ENCODE measurements at regions not wholly inside any gene's neighbourhood (a gene's known extent, or its start where the extent isn't known, plus 50 kb on each side); places are given as distances from the start of the nearest gene placed in this dataset.
A peak's percentile ranks its signal among the peaks of the same experiment; 100 is the strongest.

- no peak for DNase-seq (ENCODE audit: low read depth)
- TF ChIP-seq, protein P1, sequence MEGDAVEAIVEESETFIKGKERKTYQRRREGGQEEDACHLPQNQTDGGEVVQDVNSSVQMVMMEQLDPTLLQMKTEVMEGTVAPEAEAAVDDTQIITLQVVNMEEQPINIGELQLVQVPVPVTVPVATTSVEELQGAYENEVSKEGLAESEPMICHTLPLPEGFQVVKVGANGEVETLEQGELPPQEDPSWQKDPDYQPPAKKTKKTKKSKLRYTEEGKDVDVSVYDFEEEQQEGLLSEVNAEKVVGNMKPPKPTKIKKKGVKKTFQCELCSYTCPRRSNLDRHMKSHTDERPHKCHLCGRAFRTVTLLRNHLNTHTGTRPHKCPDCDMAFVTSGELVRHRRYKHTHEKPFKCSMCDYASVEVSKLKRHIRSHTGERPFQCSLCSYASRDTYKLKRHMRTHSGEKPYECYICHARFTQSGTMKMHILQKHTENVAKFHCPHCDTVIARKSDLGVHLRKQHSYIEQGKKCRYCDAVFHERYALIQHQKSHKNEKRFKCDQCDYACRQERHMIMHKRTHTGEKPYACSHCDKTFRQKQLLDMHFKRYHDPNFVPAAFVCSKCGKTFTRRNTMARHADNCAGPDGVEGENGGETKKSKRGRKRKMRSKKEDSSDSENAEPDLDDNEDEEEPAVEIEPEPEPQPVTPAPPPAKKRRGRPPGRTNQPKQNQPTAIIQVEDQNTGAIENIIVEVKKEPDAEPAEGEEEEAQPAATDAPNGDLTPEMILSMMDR (IDR thresholded peaks at IDR 0.05; ENCODE audit: low read depth, low read length), result no peak
- no peak for TF ChIP-seq MYC (IDR thresholded peaks at IDR 0.05; ENCODE audit: low read depth, low read length)
- TF ChIP-seq POLR2A (IDR thresholded peaks at IDR 0.05; ENCODE audit: extremely low read depth, insufficient read length), result no peak
- TF ChIP-seq MAX (IDR thresholded peaks at IDR 0.05; ENCODE audit: low read depth, low read length), result no peak
- no peak overlapping the region for H3K4me3 ChIP-seq (ENCODE audit: low read depth, low read length)
These were observed 101.2 kb upstream of the ATF7IP start for GRCh38 chr12:14264316-14264715.

DNA sequence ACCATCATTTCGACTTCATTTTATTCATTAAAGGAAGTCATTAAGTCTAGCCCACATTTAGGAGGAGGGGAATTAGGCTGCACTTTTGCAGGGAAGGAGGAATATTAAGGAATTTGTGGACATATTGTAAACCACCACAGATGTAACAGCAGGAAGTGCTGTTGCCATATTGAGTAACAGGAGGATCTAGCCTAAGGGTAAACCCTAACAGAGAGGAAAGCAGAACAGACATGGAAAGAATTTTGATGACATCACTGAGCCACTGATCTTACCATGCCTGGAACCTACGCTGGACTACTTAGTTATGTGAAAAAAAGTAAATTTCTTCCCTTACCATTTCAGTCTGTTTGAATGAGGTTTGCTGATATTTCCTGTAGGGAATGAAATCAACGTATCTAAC is 100.7 kb upstream of the ATF7IP start:
- DNase-seq (ENCODE audit: low read depth), result peak; percentile 47
- H3K4me3 ChIP-seq (ENCODE audit: low read depth, low read length), result no peak overlapping the region
- TF ChIP-seq POLR2A (IDR thresholded peaks at IDR 0.05; ENCODE audit: extremely low read depth, insufficient read length), result no peak
- TF ChIP-seq MYC (IDR thresholded peaks at IDR 0.05; ENCODE audit: low read depth, low read length), result no peak
- TF ChIP-seq, protein P1 (IDR thresholded peaks at IDR 0.05; ENCODE audit: low read depth, low read length), result no peak
- TF ChIP-seq MAX (IDR thresholded peaks at IDR 0.05; ENCODE audit: low read depth, low read length), result no peak

- no peak overlapping the region for H3K4me3 ChIP-seq (ENCODE audit: low read depth, low read length)
- DNase-seq (ENCODE audit: low read depth), result no peak
- no peak for TF ChIP-seq POLR2A (IDR thresholded peaks at IDR 0.05; ENCODE audit: extremely low read depth, insufficient read length)
- no peak for TF ChIP-seq MYC (IDR thresholded peaks at IDR 0.05; ENCODE audit: low read depth, low read length)
- TF ChIP-seq, protein P1 (IDR thresholded peaks at IDR 0.05; ENCODE audit: low read depth, low read length), result no peak
- TF ChIP-seq MAX (IDR thresholded peaks at IDR 0.05; ENCODE audit: low read depth, low read length), result no peak
These were observed 97.4 kb upstream of the ATF7IP start for GRCh38 chr12:14268120-14268515.

DNA sequence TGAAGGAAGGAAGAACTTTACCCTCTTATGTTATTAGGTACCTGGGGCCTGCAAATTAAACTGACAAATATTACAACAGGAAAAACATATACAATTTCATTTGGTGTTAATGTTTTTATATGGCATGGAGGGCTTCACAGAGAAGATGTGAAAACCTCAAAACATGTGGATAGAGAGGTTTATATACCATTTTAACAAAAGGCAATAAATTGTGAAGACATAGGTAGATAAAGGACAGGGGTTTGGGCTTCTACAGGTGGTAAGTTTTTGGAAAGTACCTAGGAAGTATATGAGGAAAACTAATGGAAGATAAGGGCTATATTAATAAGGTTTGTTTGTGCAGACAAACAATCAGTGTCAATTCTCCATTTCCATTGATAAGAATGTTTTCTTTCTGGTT is 95.1 kb upstream of the ATF7IP start:
- H3K4me3 ChIP-seq (ENCODE audit: low read depth, low read length), result no peak overlapping the region
- DNase-seq (ENCODE audit: low read depth), result no peak
- TF ChIP-seq, protein P1 (IDR thresholded peaks at IDR 0.05; ENCODE audit: low read depth, low read length), result no peak
- no peak for TF ChIP-seq MAX (IDR thresholded peaks at IDR 0.05; ENCODE audit: low read depth, low read length)
- no peak for TF ChIP-seq MYC (IDR thresholded peaks at IDR 0.05; ENCODE audit: low read depth, low read length)
- TF ChIP-seq POLR2A (IDR thresholded peaks at IDR 0.05; ENCODE audit: extremely low read depth, insufficient read length), result no peak

- peak; percentile 91 for DNase-seq (ENCODE audit: low read depth)
- peak overlapping the region; percentile 29 for H3K4me3 ChIP-seq (ENCODE audit: low read depth, low read length)
- TF ChIP-seq POLR2A (IDR thresholded peaks at IDR 0.05; ENCODE audit: extremely low read depth, insufficient read length) (peak; percentile 34), MYC (IDR thresholded peaks at IDR 0.05; ENCODE audit: low read depth, low read length) (no peak), MAX (IDR thresholded peaks at IDR 0.05; ENCODE audit: low read depth, low read length) (no peak)
- TF ChIP-seq, protein P1 (IDR thresholded peaks at IDR 0.05; ENCODE audit: low read depth, low read length), result no peak
These were observed 92.2 kb upstream of the ATF7IP start for GRCh38 chr12:14272956-14273912.
